DND-41 (cell line): ENCODE measurements at regions not wholly inside any gene's neighbourhood (a gene's known extent, or its start where the extent isn't known, plus 50 kb on each side); places are given as distances from the start of the nearest gene placed in this dataset.

Source experiments
- ATAC-seq: fragments of 200-7000 bp; cut with Tn5 transposase; 3 replicates; pipeline ENCODE4 v1.9.1; 2021; ENCODE audit warnings: low read depth; ENCODE audit not compliant: insufficient read depth
- DNase-seq: peaks from one replicate; pipeline ENCODE4 v3.0.0-alpha.2; 2020
- H2AFZ ChIP-seq: 2 replicates; pipeline ENCODE4 v1.6.0; 2012; ENCODE audit warnings: low read depth, low read length
- H3K27ac ChIP-seq: 2 replicates; pipeline ENCODE4 v1.5.1; 2012; ENCODE audit warnings: low read length, inconsistent platforms
- H3K27me3 ChIP-seq: fragments of 200-600 bp; sonication (generic); 2 replicates; pipeline ENCODE4 v1.6.0; 2012; ENCODE audit warnings: low read length, mild to moderate bottlenecking, inconsistent platforms; ENCODE audit not compliant: insufficient read depth, poor library complexity
- H3K36me3 ChIP-seq: 2 replicates; pipeline ENCODE4 v1.5.1; 2012; ENCODE audit warnings: low read length, inconsistent platforms; ENCODE audit not compliant: insufficient read depth
- H3K4me1 ChIP-seq: 2 replicates; pipeline ENCODE4 v1.5.1; 2012; ENCODE audit warnings: mild to moderate bottlenecking, low read length; ENCODE audit not compliant: insufficient read depth
- H3K4me2 ChIP-seq: 2 replicates; pipeline ENCODE4 v1.6.0; 2012; ENCODE audit warnings: mild to moderate bottlenecking, moderate library complexity, low read length, inconsistent platforms; ENCODE audit not compliant: insufficient read depth
- H3K4me3 ChIP-seq, 2 experiments: fragments of 200-600 bp in 1 of 2; shearing (Covaris generic) in 1 of 2; 2 replicates each; pipeline ENCODE4 v1.5.1; 2012 to 2016; ENCODE audit warnings: inconsistent platforms in 2 of 2, low read length in 2 of 2, mild to moderate bottlenecking in 2 of 2, low read depth in 1 of 2, moderate library complexity in 1 of 2
- H3K79me2 ChIP-seq: 2 replicates; pipeline ENCODE4 v1.6.0; 2012; ENCODE audit warnings: low read length, inconsistent platforms; ENCODE audit not compliant: insufficient read depth
- H3K9ac ChIP-seq: 2 replicates; pipeline ENCODE4 v1.6.0; 2012; ENCODE audit warnings: low read depth, mild to moderate bottlenecking, inconsistent platforms, low read length, moderate library complexity
- H3K9me3 ChIP-seq: 2 replicates; pipeline ENCODE4 v1.5.1; 2012; ENCODE audit warnings: low read length, moderate library complexity, mild to moderate bottlenecking, inconsistent platforms; ENCODE audit not compliant: insufficient read depth, severe bottlenecking
- H4K20me1 ChIP-seq: 2 replicates; pipeline ENCODE4 v1.6.0; 2012; ENCODE audit warnings: low read length; ENCODE audit not compliant: insufficient read depth
- EZH2 ChIP-seq: IDR thresholded peaks from 3 replicates; pipeline ENCODE4 v1.6.1; 2012; ENCODE audit warnings: borderline replicate concordance, low read depth, mild to moderate bottlenecking, moderate library complexity, low read length, inconsistent platforms; ENCODE audit not compliant: severe bottlenecking
- TF ChIP-seq, protein P1 (sequence below): IDR thresholded peaks from 2 replicates; pipeline ENCODE4 v1.5.1; 2012; ENCODE audit warnings: borderline replicate concordance, low read length, moderate library complexity, mild to moderate bottlenecking; ENCODE audit not compliant: poor library complexity, severe bottlenecking; ENCODE audit errors: extremely low read depth

DNA sequence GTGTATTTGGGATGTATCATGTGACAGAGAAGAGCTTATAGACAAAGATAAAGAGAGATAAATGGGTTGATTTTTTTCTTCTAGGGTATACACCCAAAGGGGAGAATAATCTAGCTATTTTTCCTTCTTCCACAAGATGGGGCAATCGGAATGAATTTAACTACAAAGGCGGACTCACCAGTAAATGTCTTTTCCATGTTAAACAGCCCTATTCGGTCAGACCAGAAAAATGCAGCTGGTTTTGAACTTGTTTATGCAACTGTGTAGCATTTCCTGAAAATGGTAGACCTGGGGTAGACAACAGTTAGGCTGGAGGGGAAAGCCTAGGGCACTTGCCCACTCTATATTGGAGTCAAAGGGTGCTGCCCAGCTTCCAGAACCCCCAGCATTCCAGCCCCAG, 477.1 kb downstream of the TOX3 start:
- Histone ChIP-seq H2AFZ (no peak overlapping the region), H3K79me2 (no peaks in the 10 kb centered on the region), H3K9me3 (no peaks in the 10 kb centered on the region), H3K36me3 (no peaks in the 10 kb centered on the region), H3K4me2 (no peak overlapping the region), H3K4me3 (no peak overlapping the region), H3K27ac (no peak overlapping the region), H3K27me3 (peaks cover 5% of the 10 kb centered on the region), H3K9ac (no peak overlapping the region), H4K20me1 (no peaks in the 10 kb centered on the region), H3K4me1 (no peaks in the 10 kb centered on the region)
- TF ChIP-seq EZH2, result no peak
- TF ChIP-seq, protein P1, sequence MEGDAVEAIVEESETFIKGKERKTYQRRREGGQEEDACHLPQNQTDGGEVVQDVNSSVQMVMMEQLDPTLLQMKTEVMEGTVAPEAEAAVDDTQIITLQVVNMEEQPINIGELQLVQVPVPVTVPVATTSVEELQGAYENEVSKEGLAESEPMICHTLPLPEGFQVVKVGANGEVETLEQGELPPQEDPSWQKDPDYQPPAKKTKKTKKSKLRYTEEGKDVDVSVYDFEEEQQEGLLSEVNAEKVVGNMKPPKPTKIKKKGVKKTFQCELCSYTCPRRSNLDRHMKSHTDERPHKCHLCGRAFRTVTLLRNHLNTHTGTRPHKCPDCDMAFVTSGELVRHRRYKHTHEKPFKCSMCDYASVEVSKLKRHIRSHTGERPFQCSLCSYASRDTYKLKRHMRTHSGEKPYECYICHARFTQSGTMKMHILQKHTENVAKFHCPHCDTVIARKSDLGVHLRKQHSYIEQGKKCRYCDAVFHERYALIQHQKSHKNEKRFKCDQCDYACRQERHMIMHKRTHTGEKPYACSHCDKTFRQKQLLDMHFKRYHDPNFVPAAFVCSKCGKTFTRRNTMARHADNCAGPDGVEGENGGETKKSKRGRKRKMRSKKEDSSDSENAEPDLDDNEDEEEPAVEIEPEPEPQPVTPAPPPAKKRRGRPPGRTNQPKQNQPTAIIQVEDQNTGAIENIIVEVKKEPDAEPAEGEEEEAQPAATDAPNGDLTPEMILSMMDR, result no peak
- no peak for ATAC-seq
- DNase-seq, result no peak

- ATAC-seq (no peak), DNase-seq (no peak)
- no peak overlapping the region for H3K4me3 ChIP-seq
- H3K27me3 ChIP-seq, result peaks cover 5% of the 10 kb centered on the region
- H3K27ac ChIP-seq, result no peak overlapping the region
- H3K4me1 ChIP-seq, result no peaks in the 10 kb centered on the region
- H2AFZ ChIP-seq, result no peak overlapping the region
- no peak for TF ChIP-seq EZH2
- TF ChIP-seq, protein P1, result peak; percentile 42
- H3K79me2 ChIP-seq, result no peaks in the 10 kb centered on the region
- H3K36me3 ChIP-seq, result no peaks in the 10 kb centered on the region
- no peak overlapping the region for H3K9ac ChIP-seq
- no peaks in the 10 kb centered on the region for H3K9me3 ChIP-seq
- no peak overlapping the region for H3K4me2 ChIP-seq
- no peaks in the 10 kb centered on the region for H4K20me1 ChIP-seq
These were observed 478.4 kb downstream of the TOX3 start for GRCh38 chr16:52068447-52069074.

- no peak for ATAC-seq
- Histone ChIP-seq H3K27me3 (peaks cover 5% of the 10 kb centered on the region), H4K20me1 (no peaks in the 10 kb centered on the region), H3K9me3 (no peaks in the 10 kb centered on the region), H3K9ac (no peak overlapping the region), H3K79me2 (no peaks in the 10 kb centered on the region), H2AFZ (no peak overlapping the region), H3K4me2 (no peak overlapping the region), H3K27ac (no peak overlapping the region), H3K4me3 (no peak overlapping the region), H3K4me1 (no peaks in the 10 kb centered on the region), H3K36me3 (no peaks in the 10 kb centered on the region)
- TF ChIP-seq, protein P1, result no peak
- TF ChIP-seq EZH2, result no peak
- DNase-seq, result no peak
These were observed 480.0 kb downstream of the TOX3 start for GRCh38 chr16:52066962-52067361.

DNA sequence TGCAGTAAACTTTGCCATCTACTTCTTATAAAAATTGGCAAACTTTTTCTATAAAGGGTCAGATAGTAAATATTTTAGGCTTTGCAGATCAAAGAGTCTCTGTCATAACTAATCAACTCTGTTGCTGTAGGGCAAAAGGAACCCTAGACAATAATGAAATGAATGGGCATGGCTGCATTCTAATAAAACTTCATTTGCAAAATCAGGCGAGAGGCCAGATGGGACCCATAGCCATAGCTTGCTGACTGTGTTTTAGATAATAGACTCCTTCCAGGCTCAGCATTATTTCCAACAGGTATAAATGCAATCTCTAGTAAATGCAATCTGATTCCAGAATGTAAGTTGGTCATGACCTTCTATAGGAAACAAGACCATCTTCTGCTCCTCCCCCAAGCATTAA, 490.7 kb downstream of the TOX3 start:
- no peaks in the 10 kb centered on the region for H4K20me1 ChIP-seq
- no peak overlapping the region for H3K4me2 ChIP-seq
- no peaks in the 10 kb centered on the region for H3K27me3 ChIP-seq
- DNase-seq (no peak), ATAC-seq (no peak)
- no peaks in the 10 kb centered on the region for H3K9me3 ChIP-seq
- no peak overlapping the region for H2AFZ ChIP-seq
- H3K4me1 ChIP-seq, result no peaks in the 10 kb centered on the region
- H3K27ac ChIP-seq, result no peak overlapping the region
- TF ChIP-seq, protein P1, result no peak
- no peak for TF ChIP-seq EZH2
- H3K36me3 ChIP-seq, result no peaks in the 10 kb centered on the region
- no peak overlapping the region for H3K9ac ChIP-seq
- H3K4me3 ChIP-seq, result no peak overlapping the region
- H3K79me2 ChIP-seq, result no peaks in the 10 kb centered on the region
